ENCODE measurements at regions not wholly inside any gene's neighbourhood (a gene's known extent, or its start where the extent isn't known, plus 50 kb on each side); places are given as distances from the start of the nearest gene placed in this dataset.

DNA sequence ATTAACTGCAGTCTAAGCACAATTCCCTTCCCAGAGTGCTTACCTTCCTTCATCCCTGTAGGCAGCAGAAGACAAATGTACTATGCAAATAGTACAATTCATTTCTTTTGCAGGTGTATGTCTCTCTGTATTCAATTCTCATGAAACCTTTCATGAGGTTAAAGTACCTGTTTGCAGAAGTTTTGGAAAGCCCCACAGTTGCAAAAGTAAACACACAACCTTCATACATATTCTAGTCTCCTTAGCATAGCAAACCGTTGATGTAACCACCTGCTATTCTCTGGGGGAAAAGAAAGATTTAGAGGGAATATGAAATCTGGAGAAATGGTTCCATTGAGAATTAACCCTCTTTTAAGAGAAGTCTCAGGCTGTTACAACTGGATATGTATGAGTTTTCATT is 200.3 kb upstream of the SUCLG2 start:
- no peak overlapping the region for H3K4me2 ChIP-seq (ENCODE audit: extremely low read depth, insufficient read depth, low read length)
- no peak for DNase-seq (ENCODE audit: low read depth in 2 of 2)

DNA sequence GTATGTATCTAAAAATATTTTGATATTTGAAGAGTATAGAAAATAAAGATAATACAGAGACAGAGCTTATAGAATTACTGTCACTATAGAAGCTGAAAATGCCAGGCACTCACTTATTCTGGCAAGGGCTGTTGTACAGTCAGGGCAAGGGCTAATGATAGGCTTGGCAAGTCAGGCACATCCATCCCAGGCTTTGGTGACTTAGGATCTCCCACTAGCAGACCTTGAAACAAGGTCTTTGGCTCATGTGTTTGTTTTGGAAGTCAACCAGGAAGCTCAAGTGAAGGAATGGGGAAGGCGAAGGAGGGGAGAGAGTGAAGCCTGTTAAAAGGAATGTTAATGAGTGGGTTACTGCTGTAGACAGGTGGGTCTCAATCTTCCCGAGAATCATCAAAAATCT is 199.1 kb upstream of the SUCLG2 start:
- no peaks in the 10 kb centered on the region for H4K20me1 ChIP-seq (ENCODE audit: control insufficient read depth, extremely low read depth, insufficient read depth, low read length)
- no peak overlapping the region for H2AFZ ChIP-seq (ENCODE audit: low read length)
- TF ChIP-seq, protein P1, sequence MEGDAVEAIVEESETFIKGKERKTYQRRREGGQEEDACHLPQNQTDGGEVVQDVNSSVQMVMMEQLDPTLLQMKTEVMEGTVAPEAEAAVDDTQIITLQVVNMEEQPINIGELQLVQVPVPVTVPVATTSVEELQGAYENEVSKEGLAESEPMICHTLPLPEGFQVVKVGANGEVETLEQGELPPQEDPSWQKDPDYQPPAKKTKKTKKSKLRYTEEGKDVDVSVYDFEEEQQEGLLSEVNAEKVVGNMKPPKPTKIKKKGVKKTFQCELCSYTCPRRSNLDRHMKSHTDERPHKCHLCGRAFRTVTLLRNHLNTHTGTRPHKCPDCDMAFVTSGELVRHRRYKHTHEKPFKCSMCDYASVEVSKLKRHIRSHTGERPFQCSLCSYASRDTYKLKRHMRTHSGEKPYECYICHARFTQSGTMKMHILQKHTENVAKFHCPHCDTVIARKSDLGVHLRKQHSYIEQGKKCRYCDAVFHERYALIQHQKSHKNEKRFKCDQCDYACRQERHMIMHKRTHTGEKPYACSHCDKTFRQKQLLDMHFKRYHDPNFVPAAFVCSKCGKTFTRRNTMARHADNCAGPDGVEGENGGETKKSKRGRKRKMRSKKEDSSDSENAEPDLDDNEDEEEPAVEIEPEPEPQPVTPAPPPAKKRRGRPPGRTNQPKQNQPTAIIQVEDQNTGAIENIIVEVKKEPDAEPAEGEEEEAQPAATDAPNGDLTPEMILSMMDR (conservative IDR thresholded peaks at IDR 0.05 in 1 of 2, IDR thresholded peaks at IDR 0.05 in 1 of 2; ENCODE audit: low read depth in 1 of 2, low read length in 2 of 2): no peak
- TF ChIP-seq EZH2 (IDR thresholded peaks at IDR 0.05; ENCODE audit: low read length, missing control alignments): no peak
- H3K27ac ChIP-seq (ENCODE audit: insufficient read depth, low read length): no peak overlapping the region
- no peaks in the 10 kb centered on the region for H3K79me2 ChIP-seq (ENCODE audit: control insufficient read depth, insufficient read depth, low read length)
- no peaks in the 10 kb centered on the region for H3K9me3 ChIP-seq (ENCODE audit: control insufficient read depth, insufficient read depth, low read depth, low read length)
- H3K4me3 ChIP-seq (replicated peaks in 1 of 4; ENCODE audit: control extremely low read depth in 1 of 4, insufficient read depth in 1 of 4, low read depth in 3 of 4, low read length in 4 of 4): no peak overlapping the region
- no peaks in the 10 kb centered on the region for H3K27me3 ChIP-seq (ENCODE audit: control insufficient read depth, insufficient read depth, low read length)
- H3K9ac ChIP-seq (ENCODE audit: insufficient read depth, low read length): no peak overlapping the region
- no peaks in the 10 kb centered on the region for H3K36me3 ChIP-seq (ENCODE audit: control insufficient read depth, insufficient read depth, low read length)
- DNase-seq (ENCODE audit: low read depth in 2 of 2): no peak
- H3K4me2 ChIP-seq (ENCODE audit: extremely low read depth, insufficient read depth, low read length): no peak overlapping the region
- H3K4me1 ChIP-seq (ENCODE audit: control insufficient read depth, extremely low read depth, insufficient read depth, low read length): no peaks in the 10 kb centered on the region

More for the DNA sequence above, 200.3 kb upstream of the SUCLG2 start:
- Histone ChIP-seq H3K36me3 (ENCODE audit: control insufficient read depth, insufficient read depth, low read length) (no peaks in the 10 kb centered on the region), H3K9me3 (ENCODE audit: control insufficient read depth, insufficient read depth, low read depth, low read length) (no peaks in the 10 kb centered on the region), H3K4me3 (replicated peaks in 1 of 4; ENCODE audit: control extremely low read depth in 1 of 4, insufficient read depth in 1 of 4, low read depth in 3 of 4, low read length in 4 of 4) (no peak overlapping the region), H3K79me2 (ENCODE audit: control insufficient read depth, insufficient read depth, low read length) (no peaks in the 10 kb centered on the region), H3K9ac (ENCODE audit: insufficient read depth, low read length) (no peak overlapping the region), H4K20me1 (ENCODE audit: control insufficient read depth, extremely low read depth, insufficient read depth, low read length) (no peaks in the 10 kb centered on the region), H3K27ac (ENCODE audit: insufficient read depth, low read length) (no peak overlapping the region), H2AFZ (ENCODE audit: low read length) (no peak overlapping the region), H3K27me3 (ENCODE audit: control insufficient read depth, insufficient read depth, low read length) (no peaks in the 10 kb centered on the region), H3K4me1 (ENCODE audit: control insufficient read depth, extremely low read depth, insufficient read depth, low read length) (no peaks in the 10 kb centered on the region)
- TF ChIP-seq, protein P1 (conservative IDR thresholded peaks at IDR 0.05 in 1 of 2, IDR thresholded peaks at IDR 0.05 in 1 of 2; ENCODE audit: low read depth in 1 of 2, low read length in 2 of 2): no peak
- TF ChIP-seq EZH2 (IDR thresholded peaks at IDR 0.05; ENCODE audit: low read length, missing control alignments): no peak

DNA sequence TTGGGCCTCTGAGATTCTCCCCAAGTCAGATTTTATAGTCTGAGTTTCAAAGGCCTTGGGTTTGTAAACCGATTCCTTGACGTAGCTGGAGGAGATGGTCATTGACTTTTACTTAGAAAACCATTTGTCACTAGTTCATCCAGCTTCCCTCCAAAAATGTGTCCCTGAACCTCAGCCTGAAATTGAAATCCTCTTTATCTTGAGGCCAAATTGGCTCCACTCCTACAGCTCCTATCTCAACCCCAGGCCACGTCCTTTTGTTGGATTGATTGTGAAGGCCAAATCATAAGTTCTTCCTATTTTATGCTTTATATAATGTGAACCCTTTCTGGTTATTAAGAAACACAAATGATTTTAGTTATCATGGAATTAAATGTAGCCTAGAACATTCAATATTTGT is 193.9 kb upstream of the SUCLG2 start:
- H2AFZ ChIP-seq (ENCODE audit: low read length): no peak overlapping the region
- no peaks in the 10 kb centered on the region for H3K4me1 ChIP-seq (ENCODE audit: control insufficient read depth, extremely low read depth, insufficient read depth, low read length)
- H3K79me2 ChIP-seq (ENCODE audit: control insufficient read depth, insufficient read depth, low read length): no peaks in the 10 kb centered on the region
- TF ChIP-seq EZH2 (IDR thresholded peaks at IDR 0.05; ENCODE audit: low read length, missing control alignments): no peak
- TF ChIP-seq, protein P1 (conservative IDR thresholded peaks at IDR 0.05 in 1 of 2, IDR thresholded peaks at IDR 0.05 in 1 of 2; ENCODE audit: low read depth in 1 of 2, low read length in 2 of 2): no peak
- no peak overlapping the region for H3K4me2 ChIP-seq (ENCODE audit: extremely low read depth, insufficient read depth, low read length)
- H3K9ac ChIP-seq (ENCODE audit: insufficient read depth, low read length): no peak overlapping the region
- H3K9me3 ChIP-seq (ENCODE audit: control insufficient read depth, insufficient read depth, low read depth, low read length): no peaks in the 10 kb centered on the region
- no peak overlapping the region for H3K27ac ChIP-seq (ENCODE audit: insufficient read depth, low read length)
- H3K27me3 ChIP-seq (ENCODE audit: control insufficient read depth, insufficient read depth, low read length): no peaks in the 10 kb centered on the region
- no peak overlapping the region for H3K4me3 ChIP-seq (replicated peaks in 1 of 4; ENCODE audit: control extremely low read depth in 1 of 4, insufficient read depth in 1 of 4, low read depth in 3 of 4, low read length in 4 of 4)
- no peaks in the 10 kb centered on the region for H3K36me3 ChIP-seq (ENCODE audit: control insufficient read depth, insufficient read depth, low read length)
- DNase-seq (ENCODE audit: low read depth in 2 of 2): no peak
- no peaks in the 10 kb centered on the region for H4K20me1 ChIP-seq (ENCODE audit: control insufficient read depth, extremely low read depth, insufficient read depth, low read length)
